ENCODE measurements at regions not wholly inside any gene's neighbourhood (a gene's known extent, or its start where the extent isn't known, plus 50 kb on each side); places are given as distances from the start of the nearest gene placed in this dataset.

GRCh38 chr2:15871239-15871783, 69.0 kb upstream of the MYCN start:
- TF ChIP-seq CTCF (conservative IDR thresholded peaks at IDR 0.05; ENCODE audit: low read depth in 2 of 2) (no peak), POLR2AphosphoS5 (IDR thresholded peaks at IDR 0.05; ENCODE audit: low read depth) (no peak), REST (IDR thresholded peaks at IDR 0.05; ENCODE audit: unreplicated experiment) (no peak), EZH2 (IDR thresholded peaks at IDR 0.05; ENCODE audit: low read depth, unreplicated experiment) (no peak), ZNF331 (CRISPR knock-in tag; IDR thresholded peaks at IDR 0.05; ENCODE audit: low read depth) (no peak)

Data from GM23338 (cell line).